ENCODE measurements at regions not wholly inside any gene's neighbourhood (a gene's known extent, or its start where the extent isn't known, plus 50 kb on each side); places are given as distances from the start of the nearest gene placed in this dataset.

- TF ChIP-seq CTCF (conservative IDR thresholded peaks at IDR 0.05; ENCODE audit: low read depth, low read length) (no peak), EZH2 (IDR thresholded peaks at IDR 0.05; ENCODE audit: borderline replicate concordance, low read depth, low read length, poor library complexity, severe bottlenecking) (no peak)
These were observed 566.0 kb upstream of the TENM3 start for GRCh38 chr4:181677201-181677600.
